Ishikawa (cell line): ENCODE measurements at regions not wholly inside any gene's neighbourhood (a gene's known extent, or its start where the extent isn't known, plus 50 kb on each side); places are given as distances from the start of the nearest gene placed in this dataset.

Experiments used
- CEBPB ChIP-seq: IDR thresholded peaks from 2 replicates; pipeline ENCODE4 v1.6.1; 2012
- CREB1 ChIP-seq: IDR thresholded peaks from 2 replicates; pipeline ENCODE4 v1.6.1; 2012; ENCODE audit warnings: low read depth
- EGR1 ChIP-seq: IDR thresholded peaks from 2 replicates; pipeline ENCODE4 v1.6.1; 2012
- EP300 ChIP-seq: IDR thresholded peaks from 2 replicates; pipeline ENCODE4 v1.6.1; 2012; ENCODE audit warnings: borderline replicate concordance
- FOXM1 ChIP-seq: IDR thresholded peaks from 2 replicates; pipeline ENCODE4 v1.6.1; 2012; ENCODE audit warnings: low read depth, borderline replicate concordance
- NFIC ChIP-seq: IDR thresholded peaks from 2 replicates; pipeline ENCODE4 v1.6.1; 2012
- RAD21 ChIP-seq: IDR thresholded peaks from 2 replicates; pipeline ENCODE4 v1.6.1; 2012; ENCODE audit warnings: low read depth
- TAF1 ChIP-seq: IDR thresholded peaks from 2 replicates; pipeline ENCODE4 v1.6.1; 2012; ENCODE audit warnings: low read depth, mild to moderate bottlenecking
- TCF12 ChIP-seq: IDR thresholded peaks from 2 replicates; pipeline ENCODE4 v1.6.1; 2012; ENCODE audit warnings: low read depth
- TEAD4 ChIP-seq: IDR thresholded peaks from 2 replicates; pipeline ENCODE4 v1.6.1; 2012
- YY1 ChIP-seq: IDR thresholded peaks from 2 replicates; pipeline ENCODE4 v1.6.1; 2012; ENCODE audit warnings: low read depth
- ZBTB7A ChIP-seq: IDR thresholded peaks from 2 replicates; pipeline ENCODE4 v1.6.1; 2012; ENCODE audit warnings: low read depth
- TF ChIP-seq, protein P1 (sequence below): IDR thresholded peaks from 2 replicates; pipeline ENCODE4 v1.6.1; 2012
- TF ChIP-seq, protein P2 (sequence below): IDR thresholded peaks from 2 replicates; pipeline ENCODE4 v1.6.1; 2012; ENCODE audit warnings: low read depth, mild to moderate bottlenecking
- TF ChIP-seq, protein P3 (sequence below): IDR thresholded peaks from 2 replicates; pipeline ENCODE4 v1.6.1; 2012

DNA sequence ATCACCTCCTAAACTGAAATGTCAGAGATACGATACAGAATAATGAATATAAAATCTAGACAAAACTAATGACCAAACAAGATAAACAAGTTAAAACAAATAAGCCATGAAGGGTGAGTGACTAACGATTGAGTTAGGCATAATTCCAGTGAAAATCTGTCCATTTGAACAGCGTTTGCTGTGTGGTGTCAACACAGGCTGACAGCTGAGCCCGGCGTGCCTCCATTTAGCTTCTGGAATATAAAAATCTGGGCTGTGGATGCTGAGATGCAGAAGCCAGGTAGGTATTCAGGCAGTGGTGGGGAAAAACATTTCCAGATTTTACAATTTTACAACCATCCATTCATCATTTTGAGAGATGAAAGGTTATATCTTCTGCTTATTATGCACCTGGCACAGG is 2041.4 kb upstream of the CELF4 start:
- TF ChIP-seq, protein P1, sequence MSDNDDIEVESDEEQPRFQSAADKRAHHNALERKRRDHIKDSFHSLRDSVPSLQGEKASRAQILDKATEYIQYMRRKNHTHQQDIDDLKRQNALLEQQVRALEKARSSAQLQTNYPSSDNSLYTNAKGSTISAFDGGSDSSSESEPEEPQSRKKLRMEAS = no peak

DNA sequence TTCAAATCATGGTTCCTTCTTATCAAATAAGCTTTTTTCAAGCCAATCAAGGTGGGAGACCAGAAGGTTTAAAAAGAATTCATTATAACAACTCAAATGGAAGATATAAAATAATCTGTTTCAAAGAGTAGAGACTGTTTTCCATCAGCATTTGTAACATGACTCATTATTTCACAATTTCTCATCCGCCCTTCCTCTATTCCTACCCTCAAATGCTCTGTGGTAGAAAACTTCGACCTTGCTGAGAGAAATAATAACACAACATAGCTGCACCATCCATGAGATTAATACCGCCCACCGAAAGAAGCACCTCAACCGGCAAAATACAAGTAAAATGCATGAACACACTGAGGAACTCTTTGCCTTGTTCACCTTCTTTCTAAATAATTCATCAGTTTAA is 2039.2 kb upstream of the CELF4 start:
- TF ChIP-seq CREB1 = no peak
- TF ChIP-seq NFIC = no peak
- TF ChIP-seq TAF1 = no peak
- TF ChIP-seq, protein P1 = no peak
- no peak for TF ChIP-seq TEAD4
- no peak for TF ChIP-seq YY1
- TF ChIP-seq CEBPB = no peak
- no peak for TF ChIP-seq RAD21
- TF ChIP-seq FOXM1 = no peak
- TF ChIP-seq, protein P2, sequence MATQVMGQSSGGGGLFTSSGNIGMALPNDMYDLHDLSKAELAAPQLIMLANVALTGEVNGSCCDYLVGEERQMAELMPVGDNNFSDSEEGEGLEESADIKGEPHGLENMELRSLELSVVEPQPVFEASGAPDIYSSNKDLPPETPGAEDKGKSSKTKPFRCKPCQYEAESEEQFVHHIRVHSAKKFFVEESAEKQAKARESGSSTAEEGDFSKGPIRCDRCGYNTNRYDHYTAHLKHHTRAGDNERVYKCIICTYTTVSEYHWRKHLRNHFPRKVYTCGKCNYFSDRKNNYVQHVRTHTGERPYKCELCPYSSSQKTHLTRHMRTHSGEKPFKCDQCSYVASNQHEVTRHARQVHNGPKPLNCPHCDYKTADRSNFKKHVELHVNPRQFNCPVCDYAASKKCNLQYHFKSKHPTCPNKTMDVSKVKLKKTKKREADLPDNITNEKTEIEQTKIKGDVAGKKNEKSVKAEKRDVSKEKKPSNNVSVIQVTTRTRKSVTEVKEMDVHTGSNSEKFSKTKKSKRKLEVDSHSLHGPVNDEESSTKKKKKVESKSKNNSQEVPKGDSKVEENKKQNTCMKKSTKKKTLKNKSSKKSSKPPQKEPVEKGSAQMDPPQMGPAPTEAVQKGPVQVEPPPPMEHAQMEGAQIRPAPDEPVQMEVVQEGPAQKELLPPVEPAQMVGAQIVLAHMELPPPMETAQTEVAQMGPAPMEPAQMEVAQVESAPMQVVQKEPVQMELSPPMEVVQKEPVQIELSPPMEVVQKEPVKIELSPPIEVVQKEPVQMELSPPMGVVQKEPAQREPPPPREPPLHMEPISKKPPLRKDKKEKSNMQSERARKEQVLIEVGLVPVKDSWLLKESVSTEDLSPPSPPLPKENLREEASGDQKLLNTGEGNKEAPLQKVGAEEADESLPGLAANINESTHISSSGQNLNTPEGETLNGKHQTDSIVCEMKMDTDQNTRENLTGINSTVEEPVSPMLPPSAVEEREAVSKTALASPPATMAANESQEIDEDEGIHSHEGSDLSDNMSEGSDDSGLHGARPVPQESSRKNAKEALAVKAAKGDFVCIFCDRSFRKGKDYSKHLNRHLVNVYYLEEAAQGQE = no peak
- TF ChIP-seq, protein P3, sequence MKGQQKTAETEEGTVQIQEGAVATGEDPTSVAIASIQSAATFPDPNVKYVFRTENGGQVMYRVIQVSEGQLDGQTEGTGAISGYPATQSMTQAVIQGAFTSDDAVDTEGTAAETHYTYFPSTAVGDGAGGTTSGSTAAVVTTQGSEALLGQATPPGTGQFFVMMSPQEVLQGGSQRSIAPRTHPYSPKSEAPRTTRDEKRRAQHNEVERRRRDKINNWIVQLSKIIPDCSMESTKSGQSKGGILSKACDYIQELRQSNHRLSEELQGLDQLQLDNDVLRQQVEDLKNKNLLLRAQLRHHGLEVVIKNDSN = no peak
- no peak for TF ChIP-seq ZBTB7A
- TF ChIP-seq TCF12 = no peak
- TF ChIP-seq EP300 = no peak

DNA sequence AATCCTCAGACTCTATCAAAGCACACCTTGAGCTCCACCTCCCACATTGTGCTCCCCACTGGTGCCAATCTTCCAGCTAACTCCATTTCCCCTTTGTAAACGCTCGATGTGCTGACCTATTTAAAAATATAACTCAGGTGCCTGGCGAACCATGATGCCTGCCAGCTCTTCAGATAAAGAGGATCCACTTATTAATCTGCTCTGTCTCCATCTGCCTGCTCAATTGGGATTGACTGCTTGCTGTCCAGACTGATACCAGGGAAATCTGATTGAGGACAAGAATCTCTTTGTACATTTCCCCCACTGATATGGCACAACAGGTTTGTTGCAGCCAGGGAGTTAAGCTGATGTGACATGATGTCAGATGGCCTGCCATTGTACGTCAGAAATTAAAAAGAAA is 2036.5 kb upstream of the CELF4 start:
- no peak for TF ChIP-seq TEAD4
- no peak for TF ChIP-seq TCF12
- no peak for TF ChIP-seq EGR1
- no peak for TF ChIP-seq FOXM1
- TF ChIP-seq ZBTB7A = no peak
- TF ChIP-seq EP300 = no peak
- no peak for TF ChIP-seq YY1

DNA sequence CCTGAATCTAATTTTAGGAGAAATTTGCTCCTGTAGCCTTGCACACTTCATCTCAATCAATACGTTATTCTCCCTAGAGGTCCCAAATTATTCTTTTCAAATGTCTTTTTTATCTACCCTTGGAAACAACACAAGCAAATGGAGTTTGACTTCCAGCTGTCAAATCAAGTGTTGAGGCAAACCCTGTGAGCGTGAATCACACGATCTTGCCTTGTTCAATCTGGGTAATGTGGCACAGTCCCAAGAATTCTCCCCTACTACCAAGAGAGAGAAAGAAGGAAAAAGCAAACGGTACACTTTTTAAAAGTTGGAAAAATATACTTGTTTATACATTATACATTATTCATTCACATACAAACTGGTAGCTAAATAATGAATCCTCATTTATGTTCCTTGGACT is 2035.3 kb upstream of the CELF4 start:
- TF ChIP-seq RAD21 (no peak), TCF12 (no peak), CEBPB (no peak), ZBTB7A (no peak), EP300 (no peak), EGR1 (no peak), FOXM1 (no peak), TAF1 (no peak), YY1 (no peak), TEAD4 (no peak)
- TF ChIP-seq, protein P2 = no peak
- TF ChIP-seq, protein P1 = no peak
- TF ChIP-seq, protein P3 = no peak

DNA sequence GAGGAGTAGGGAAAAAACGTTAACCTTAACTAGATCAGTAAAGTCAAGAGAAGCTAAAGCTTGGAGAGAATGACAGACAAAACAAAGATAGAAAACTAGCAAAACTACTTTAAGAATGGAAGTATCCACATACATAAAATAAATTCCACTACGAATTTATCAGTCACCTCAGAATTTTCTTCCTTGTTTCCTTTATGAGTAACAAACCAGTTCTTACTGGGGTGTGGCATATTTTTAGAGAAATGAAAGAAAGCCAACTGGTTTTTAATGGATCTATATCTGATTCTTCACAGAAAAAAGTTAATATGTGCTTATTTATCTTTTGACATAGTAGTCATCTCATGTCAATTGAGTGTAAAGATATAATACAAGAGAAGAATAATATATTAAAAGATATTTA is 2033.7 kb upstream of the CELF4 start:
- no peak for TF ChIP-seq NFIC
- no peak for TF ChIP-seq RAD21
- TF ChIP-seq TCF12 = no peak
- no peak for TF ChIP-seq FOXM1
- TF ChIP-seq YY1 = no peak
- TF ChIP-seq, protein P2 = no peak
- TF ChIP-seq, protein P1 = no peak
- no peak for TF ChIP-seq TEAD4
- TF ChIP-seq, protein P3 = no peak
- TF ChIP-seq CREB1 = no peak
- no peak for TF ChIP-seq CEBPB
- TF ChIP-seq ZBTB7A = no peak
- no peak for TF ChIP-seq EGR1
- TF ChIP-seq EP300 = no peak
- TF ChIP-seq TAF1 = no peak
